ENCODE measurements at regions not wholly inside any gene's neighbourhood (a gene's known extent, or its start where the extent isn't known, plus 50 kb on each side); places are given as distances from the start of the nearest gene placed in this dataset.

DNA sequence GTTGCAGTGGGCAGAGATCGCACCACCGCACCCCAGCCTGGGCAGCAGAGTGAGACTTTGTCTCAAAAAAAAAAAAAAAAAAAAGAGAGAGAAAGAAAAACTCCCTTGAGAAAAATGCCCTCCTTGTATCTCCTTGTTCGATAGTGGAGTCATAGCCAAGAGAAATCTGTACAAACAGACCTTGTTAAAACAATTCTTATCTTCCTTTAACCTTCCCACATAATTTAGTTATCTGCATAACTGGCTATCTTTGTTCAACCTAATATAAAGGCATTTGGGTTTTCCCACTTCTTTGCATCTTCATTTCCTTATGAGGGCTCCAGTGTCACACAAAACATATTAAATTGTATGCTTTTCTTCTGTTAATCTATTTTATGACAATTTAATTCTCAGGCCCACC, 65.1 kb upstream of the ATP11B start:
- TF ChIP-seq, protein P1, sequence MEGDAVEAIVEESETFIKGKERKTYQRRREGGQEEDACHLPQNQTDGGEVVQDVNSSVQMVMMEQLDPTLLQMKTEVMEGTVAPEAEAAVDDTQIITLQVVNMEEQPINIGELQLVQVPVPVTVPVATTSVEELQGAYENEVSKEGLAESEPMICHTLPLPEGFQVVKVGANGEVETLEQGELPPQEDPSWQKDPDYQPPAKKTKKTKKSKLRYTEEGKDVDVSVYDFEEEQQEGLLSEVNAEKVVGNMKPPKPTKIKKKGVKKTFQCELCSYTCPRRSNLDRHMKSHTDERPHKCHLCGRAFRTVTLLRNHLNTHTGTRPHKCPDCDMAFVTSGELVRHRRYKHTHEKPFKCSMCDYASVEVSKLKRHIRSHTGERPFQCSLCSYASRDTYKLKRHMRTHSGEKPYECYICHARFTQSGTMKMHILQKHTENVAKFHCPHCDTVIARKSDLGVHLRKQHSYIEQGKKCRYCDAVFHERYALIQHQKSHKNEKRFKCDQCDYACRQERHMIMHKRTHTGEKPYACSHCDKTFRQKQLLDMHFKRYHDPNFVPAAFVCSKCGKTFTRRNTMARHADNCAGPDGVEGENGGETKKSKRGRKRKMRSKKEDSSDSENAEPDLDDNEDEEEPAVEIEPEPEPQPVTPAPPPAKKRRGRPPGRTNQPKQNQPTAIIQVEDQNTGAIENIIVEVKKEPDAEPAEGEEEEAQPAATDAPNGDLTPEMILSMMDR (IDR thresholded peaks at IDR 0.05): no peak
- TF ChIP-seq POLR2A (IDR thresholded peaks at IDR 0.05) (no peak), POLR2AphosphoS5 (IDR thresholded peaks at IDR 0.05; ENCODE audit: insufficient read depth in 1 of 2, low read depth in 1 of 2) (no peak)

Measured in vagina (tissue), 2 donors.